ENCODE measurements at regions not wholly inside any gene's neighbourhood (a gene's known extent, or its start where the extent isn't known, plus 50 kb on each side); places are given as distances from the start of the nearest gene placed in this dataset.

GRCh38 chr3:18774319-18775088, 349.4 kb upstream of the SATB1 start:
- H3K36me3 ChIP-seq = no peaks in the 10 kb centered on the region
- no peak overlapping the region for H3K27ac ChIP-seq
- H3K4me1 ChIP-seq = no peaks in the 10 kb centered on the region
- TF ChIP-seq POLR2A (IDR thresholded peaks at IDR 0.05) (no peak), CTCF (IDR thresholded peaks at IDR 0.05) (no peak), EP300 (IDR thresholded peaks at IDR 0.05) (no peak), POLR2AphosphoS5 (IDR thresholded peaks at IDR 0.05) (no peak)
- H3K27me3 ChIP-seq = no peaks in the 10 kb centered on the region
- H3K4me3 ChIP-seq = no peak overlapping the region
- no peaks in the 10 kb centered on the region for H3K9me3 ChIP-seq
- 57 to 62% methylated on average over 2 of the region's 2 CpGs for WGBS, 2 donors
- no peak for DNase-seq
- intact Hi-C loops (cut with DNase I) = no loop called here

GRCh38 chr3:18772699-18773305, 347.7 kb upstream of the SATB1 start:
- TF ChIP-seq POLR2A (IDR thresholded peaks at IDR 0.05) = no peak
- no peak for TF ChIP-seq EP300 (IDR thresholded peaks at IDR 0.05)
- H3K4me3 ChIP-seq = no peak overlapping the region
- H3K36me3 ChIP-seq = no peaks in the 10 kb centered on the region
- intact Hi-C loops (cut with DNase I) = no loop called here
- no peaks in the 10 kb centered on the region for H3K27me3 ChIP-seq
- no peaks in the 10 kb centered on the region for H3K9me3 ChIP-seq
- no peaks in the 10 kb centered on the region for H3K4me1 ChIP-seq
- no peak for DNase-seq
- no peak overlapping the region for H3K27ac ChIP-seq

- TF ChIP-seq POLR2AphosphoS5 (IDR thresholded peaks at IDR 0.05) = no peak
- TF ChIP-seq CTCF (IDR thresholded peaks at IDR 0.05) = no peak
- TF ChIP-seq EP300 (IDR thresholded peaks at IDR 0.05) = no peak
- no peak for TF ChIP-seq POLR2A (IDR thresholded peaks at IDR 0.05)
- 87 to 92% methylated on average over 1 of the region's 1 CpG for WGBS, 2 donors
- no peaks in the 10 kb centered on the region for H3K9me3 ChIP-seq
- H3K4me1 ChIP-seq = no peaks in the 10 kb centered on the region
- intact Hi-C loops (cut with DNase I) = no loop called here
- H3K36me3 ChIP-seq = no peaks in the 10 kb centered on the region
- no peak overlapping the region for H3K4me3 ChIP-seq
- no peak overlapping the region for H3K27ac ChIP-seq
- no peak for DNase-seq
- H3K27me3 ChIP-seq = no peaks in the 10 kb centered on the region
Measured at GRCh38 chr3:18771931-18772330, 346.8 kb upstream of the SATB1 start.

GRCh38 chr3:18770800-18771199, 345.7 kb upstream of the SATB1 start:
- WGBS, 2 donors = 70 to 83% methylated on average over 2 of the region's 2 CpGs

More at GRCh38 chr3:18770800-18771199, 345.7 kb upstream of the SATB1 start:
- intact Hi-C loops (cut with DNase I) = no loop called here
- no peak for DNase-seq
- Histone ChIP-seq H3K4me1 (no peaks in the 10 kb centered on the region), H3K4me3 (no peak overlapping the region), H3K27ac (no peak overlapping the region), H3K9me3 (no peaks in the 10 kb centered on the region), H3K27me3 (no peaks in the 10 kb centered on the region), H3K36me3 (no peaks in the 10 kb centered on the region)
- no peak for TF ChIP-seq EP300 (IDR thresholded peaks at IDR 0.05)
- no peak for TF ChIP-seq POLR2AphosphoS5 (IDR thresholded peaks at IDR 0.05)
- no peak for TF ChIP-seq POLR2A (IDR thresholded peaks at IDR 0.05)
- TF ChIP-seq CTCF (IDR thresholded peaks at IDR 0.05) = no peak

Measured in sigmoid colon (tissue), 6 donors.